ENCODE measurements at regions not wholly inside any gene's neighbourhood (a gene's known extent, or its start where the extent isn't known, plus 50 kb on each side); places are given as distances from the start of the nearest gene placed in this dataset.
"Not testable (repeated sequence)": the region's sequence is repeated elsewhere in the genome, so short reads cannot be mapped to it uniquely, and the experiment has no call there.

DNA sequence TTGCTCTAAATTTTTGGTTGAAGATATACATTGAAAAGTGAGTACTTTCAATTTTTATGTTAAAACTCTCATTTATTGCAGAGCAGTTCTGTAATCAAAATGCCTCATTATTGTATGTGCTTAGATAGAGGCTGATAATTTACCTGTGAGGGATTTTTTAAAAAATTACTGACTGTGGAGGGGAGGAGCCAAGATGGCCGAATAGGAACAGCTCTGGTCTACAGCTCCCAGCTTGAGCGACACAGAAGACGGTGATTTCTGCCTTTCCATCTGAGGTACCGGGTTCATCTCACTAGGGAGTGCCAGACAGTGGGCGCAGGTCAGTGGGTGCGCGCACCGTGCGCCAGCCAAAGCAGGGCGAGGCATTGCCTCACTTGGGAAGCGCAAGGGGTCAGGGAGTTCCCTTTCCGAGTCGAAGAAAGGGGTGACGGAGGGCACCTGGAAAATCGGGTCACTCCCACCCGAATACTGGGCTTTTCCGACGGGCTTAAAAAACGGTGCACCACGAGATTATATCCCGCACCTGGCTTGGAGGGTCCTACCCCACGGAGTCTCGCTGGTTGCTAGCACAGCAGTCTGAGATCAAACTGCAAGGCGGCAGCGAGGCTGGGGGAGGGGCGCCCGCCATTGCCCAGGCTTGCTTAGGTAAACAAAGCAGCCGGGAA is 89.4 kb downstream of the DDX11 start:
- not testable (repeated sequence) for DNase-seq

DNA sequence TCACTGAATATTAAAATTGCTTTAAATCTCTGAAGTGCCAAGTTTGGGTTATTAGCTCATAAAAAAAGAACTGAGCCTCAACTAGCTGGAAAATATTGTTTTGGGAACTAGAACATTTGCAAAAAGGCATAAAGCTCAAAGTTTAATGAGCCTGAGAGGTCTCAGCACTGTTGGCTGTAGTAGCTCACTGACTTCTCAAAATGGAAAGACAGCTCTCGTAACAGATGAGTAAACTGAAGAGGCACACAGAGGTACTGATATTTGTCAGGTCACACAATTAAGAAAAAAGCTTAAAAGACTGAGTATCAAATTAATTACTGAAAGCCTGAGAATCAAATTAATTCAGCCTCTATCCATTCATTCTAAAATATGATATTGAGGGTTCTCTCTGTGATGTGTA is 100.6 kb downstream of the DDX11 start:
- DNase-seq, result not testable (repeated sequence)

DNA sequence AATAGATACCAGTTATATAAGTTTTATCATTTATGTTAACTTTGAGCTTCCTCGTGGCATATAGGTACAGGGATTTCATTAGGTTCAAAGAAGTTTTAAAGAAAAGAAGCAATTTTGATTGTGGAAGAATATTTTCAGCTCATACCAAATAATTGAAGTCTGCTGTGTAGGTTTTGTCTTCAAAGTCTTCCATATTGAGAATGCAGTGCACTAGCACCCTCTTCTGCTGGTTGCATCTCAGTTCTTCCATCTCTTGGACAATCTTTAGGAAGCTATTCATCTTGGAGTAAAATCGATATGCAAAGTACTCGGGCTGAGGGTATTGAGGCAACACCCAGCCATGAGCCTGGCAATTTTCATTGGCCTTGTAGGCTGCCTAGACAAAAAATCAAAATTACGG is 103.9 kb downstream of the DDX11 start:
- not testable (repeated sequence) for DNase-seq

DNA sequence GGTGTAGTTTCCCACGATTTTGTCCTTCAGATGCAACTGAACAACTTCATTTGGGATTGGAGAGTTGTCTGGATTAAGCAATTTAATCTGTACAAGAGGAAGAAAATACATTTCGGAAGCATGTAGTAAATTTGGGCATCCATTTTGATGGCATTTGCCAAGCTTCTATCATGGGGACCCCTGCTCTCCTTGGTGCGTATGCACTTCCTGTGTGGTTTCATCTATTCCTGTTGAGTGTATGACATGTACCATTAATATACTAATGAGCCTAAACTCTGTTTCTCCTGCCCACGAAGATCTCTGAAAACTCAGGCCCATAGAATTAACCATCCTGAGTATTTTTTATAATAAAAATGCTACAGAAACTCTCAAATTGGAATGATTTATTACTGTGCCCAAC is 105.2 kb downstream of the DDX11 start:
- DNase-seq, result not testable (repeated sequence)

DNA sequence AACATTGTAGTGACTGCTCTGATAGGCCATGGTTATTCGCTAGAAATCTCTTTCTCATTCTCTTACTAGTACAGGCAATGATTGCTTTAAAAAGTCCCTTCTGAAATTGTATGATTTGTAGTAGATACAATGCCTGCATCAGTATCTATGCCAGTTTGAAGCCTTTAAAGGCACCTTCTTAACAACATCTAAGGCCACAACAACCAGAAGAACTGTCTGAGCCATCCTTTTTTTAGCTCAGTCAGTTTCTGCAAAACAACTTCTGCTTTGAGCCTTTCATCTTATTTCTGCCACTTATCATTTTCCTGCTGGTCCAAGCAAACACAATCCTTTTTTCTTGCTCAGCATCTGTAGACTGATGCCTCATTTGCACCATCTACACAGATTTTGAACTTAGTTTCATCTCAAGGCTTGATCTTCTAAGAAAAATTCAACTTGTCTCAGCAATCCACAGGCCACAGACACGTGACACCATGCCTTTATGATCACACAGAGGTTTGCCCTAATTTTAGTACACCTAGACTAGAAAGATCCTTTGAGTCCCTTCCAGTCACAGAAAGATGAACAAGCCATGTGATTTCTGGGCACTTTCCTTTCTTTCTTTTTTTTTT is 106.1 kb downstream of the DDX11 start:
- DNase-seq, result not testable (repeated sequence)

DNA sequence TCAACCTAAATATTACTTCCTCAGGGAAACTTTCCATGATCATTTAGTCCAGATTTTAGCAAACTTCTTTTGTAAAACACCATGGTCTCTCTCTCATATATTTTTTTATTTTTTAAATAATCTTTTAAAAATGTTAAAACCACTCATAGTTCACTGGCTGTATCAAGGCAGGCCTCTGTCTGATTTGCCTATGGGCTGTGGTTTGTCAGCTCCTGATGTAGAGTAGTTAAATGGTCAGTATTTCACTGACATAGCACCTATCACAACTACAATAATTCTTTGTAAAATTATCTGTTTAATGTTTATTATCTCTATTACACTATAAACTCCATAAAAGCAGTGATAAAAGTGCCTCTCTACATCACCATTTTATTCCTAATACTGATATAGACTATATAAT is 108.9 kb downstream of the DDX11 start:
- DNase-seq, result not testable (repeated sequence)

DNA sequence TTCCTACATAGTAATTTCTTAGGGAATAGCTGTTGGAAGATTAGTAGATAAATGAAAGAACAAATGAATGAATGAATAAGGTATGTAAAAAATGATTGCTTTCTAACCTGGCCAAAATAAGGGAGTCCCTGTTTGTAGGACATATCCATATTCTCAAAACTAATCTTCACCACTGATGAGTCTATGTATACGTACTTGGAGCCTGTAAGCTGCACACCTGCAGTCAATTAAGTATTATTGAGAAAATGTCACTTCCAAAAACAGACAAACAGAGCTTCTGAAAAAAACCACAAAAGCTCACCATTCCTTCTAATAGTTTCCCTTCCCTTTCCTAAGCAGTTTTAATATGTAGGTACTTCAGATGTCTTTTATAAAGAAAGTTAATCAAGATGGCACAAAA is 109.4 kb downstream of the DDX11 start:
- DNase-seq, result not testable (repeated sequence)

DNA sequence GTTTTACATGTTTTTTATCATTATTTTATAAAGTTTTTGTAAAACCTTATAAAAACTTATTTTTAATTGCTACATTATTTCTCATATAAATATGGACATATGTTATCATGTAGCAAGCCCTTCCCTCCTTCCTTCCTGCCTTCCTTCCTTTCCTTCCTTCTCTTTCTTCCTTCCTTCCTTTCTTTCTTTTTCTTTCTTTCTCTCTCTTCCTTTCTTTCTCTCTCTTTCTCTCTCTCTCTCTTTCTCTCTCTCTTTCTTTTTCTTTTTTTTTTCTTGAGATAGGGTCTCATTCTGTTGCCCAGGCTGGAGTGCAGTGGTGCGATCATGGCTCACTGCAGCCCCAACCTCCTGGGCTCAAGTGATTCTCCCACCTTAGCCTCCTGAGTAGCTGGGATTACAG is 110.2 kb downstream of the DDX11 start:
- DNase-seq, result not testable (repeated sequence)

DNA sequence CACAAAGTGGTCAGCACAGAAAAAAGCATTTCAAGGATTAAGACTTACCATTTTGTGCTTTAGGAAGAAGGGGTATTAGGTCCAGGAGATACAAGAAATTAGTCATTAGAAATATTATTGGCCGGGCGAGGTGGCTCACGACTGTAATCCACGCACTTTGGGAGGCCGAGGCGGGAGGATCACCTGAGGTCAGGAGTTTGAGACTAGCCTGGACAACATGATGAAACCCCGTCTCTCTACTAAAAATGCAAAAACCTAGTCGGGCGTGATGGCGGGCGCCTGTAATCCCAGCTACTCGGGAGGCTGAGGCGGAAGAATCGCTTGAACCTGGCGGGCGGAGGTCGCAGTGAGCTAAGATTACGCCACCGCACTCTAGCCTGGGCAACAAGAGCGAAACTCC is 111.0 kb downstream of the DDX11 start:
- not testable (repeated sequence) for DNase-seq

DNA sequence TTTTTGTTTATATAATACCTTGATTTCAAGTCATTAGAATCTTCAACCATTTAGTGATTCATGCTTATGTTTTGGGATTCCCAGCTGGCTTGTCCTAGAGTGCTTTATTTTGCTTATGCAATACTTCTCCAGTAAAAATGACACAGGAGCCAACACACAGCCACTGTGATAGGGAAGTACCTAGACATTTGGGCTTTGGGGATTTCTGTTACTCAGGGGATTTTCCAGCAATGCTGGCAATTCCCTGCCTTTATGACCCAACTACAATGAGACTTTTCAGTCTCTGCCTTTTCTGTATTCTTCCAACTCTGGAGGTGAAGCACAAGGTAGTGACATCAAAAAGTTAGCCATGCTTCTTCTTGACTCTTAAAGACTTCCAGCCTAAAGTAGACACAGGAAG is 119.0 kb downstream of the DDX11 start:
- DNase-seq, result not testable (repeated sequence)

DNA sequence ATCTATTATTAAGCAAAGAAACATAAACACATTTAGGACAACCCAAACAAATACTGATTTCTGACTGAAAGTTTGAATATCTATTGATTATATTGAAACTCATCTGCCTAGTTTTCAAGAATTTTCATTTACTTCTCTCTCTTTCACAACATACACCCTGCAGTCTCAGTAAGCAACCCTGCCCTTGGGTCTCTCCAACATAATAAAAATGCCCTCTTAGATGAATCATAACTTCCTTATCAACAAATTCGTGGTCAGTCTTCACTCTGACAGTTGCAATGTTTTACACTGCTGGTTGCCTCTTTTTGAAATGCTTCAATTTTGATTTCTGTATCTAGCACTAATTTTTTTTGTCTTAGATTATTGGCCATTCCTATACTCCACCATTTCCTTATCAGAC is 122.0 kb downstream of the DDX11 start:
- DNase-seq, result not testable (repeated sequence)

DNA sequence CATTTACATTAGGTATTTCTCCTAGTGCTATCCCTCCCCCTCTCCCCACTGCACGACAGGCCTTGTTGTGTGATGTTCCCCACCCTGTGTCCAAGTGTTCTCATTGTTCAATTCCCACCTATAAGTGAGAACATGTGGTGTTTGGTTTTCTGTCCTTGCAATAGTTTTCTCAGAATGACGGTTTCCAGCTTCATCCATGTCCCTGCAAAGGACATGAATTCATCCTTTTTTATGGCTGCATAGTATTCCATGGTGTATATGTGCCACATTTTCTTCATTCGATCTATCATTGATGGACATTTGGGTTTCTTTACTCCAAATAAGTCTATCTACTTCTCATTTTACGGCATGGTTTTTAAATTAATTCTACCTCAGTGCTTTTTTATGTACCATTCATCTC is 125.8 kb downstream of the DDX11 start:
- DNase-seq, result not testable (repeated sequence)

DNA sequence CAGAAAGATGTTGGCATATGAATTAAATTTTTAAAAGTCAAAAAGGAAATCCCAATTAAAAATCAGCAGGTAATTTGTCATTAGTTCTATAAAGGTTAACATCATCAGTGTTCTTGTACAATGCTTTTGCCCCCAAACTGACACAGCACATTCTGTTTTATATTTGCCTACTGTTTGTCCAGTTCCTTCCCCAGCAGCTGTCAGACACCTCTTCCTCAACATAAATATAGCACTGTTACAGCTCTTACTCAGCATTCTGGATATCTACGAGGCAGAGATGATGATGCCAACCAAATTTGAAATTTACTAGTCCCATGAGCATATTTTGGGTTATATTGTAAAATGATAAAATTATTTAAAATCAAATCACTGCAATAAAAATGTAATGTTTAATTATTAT is 124.6 kb downstream of the SINHCAF start:
- no peak for DNase-seq

DNA sequence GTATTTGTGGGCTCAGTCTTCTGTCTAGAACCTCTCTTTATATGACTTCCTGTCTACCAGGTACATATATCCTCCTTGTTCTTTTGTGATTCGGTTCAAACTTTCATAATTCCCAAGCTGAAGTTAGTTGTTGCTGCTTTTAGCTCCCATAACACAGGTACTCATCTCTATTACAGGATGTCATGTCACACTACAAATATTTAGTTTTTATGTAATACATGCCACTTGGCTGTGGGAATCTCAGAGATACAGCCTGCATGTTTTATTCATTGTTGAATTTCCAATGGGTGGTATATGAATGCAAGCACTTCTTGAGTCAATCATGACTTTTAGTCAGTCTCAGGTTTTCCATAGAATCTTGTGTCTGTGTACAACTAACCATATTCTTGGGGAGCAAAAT is 122.7 kb downstream of the SINHCAF start:
- no peak for DNase-seq

DNA sequence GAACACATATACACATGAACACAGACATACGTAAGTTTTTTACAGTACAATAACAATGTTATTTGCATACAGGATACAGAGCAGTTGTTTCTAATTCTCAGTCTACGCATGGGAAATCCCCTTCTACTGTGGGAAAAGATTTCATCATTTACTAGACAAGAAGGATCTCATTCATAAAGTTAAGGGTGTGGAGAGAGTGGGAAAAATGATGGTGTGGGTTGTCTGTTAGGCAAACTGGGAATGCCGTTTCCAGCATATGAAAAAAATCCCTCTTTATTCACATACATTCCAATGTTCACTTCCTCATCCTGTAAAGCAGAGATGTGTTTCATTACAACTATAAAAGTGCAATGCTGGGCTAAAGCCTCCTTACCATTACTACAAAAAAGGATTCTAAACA is 120.9 kb downstream of the SINHCAF start:
- no peak for DNase-seq

DNA sequence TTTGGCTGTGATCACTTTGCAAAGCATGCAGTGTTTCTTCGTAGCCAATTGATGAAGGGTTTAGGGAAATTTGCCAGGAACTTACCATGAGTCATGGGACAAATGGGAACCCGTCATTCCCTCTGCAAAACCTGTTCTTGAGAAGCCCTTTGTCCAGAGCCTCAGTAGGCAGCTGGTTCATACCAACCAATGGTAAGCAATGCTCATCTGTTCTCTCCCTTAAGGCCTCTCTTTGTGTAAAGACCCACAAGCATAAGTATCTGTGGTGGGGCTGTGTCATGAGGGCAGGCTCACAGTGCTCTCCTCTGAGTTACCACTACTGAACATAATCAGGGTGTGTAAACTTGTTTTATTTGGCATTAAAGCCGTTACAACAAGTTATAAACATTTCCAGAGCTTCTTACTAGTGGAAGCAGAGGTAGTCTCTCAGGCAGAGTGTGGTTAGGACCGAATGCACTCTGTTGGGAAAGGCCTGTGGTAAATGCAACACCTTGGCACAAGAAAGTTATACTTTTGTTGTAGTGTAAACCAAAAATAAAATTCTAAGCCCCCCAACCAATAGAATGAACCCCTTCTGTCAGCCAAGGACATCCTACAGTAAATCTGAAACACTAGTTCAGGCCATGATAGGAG is 119.8 kb downstream of the SINHCAF start:
- DNase-seq, result no peak

DNA sequence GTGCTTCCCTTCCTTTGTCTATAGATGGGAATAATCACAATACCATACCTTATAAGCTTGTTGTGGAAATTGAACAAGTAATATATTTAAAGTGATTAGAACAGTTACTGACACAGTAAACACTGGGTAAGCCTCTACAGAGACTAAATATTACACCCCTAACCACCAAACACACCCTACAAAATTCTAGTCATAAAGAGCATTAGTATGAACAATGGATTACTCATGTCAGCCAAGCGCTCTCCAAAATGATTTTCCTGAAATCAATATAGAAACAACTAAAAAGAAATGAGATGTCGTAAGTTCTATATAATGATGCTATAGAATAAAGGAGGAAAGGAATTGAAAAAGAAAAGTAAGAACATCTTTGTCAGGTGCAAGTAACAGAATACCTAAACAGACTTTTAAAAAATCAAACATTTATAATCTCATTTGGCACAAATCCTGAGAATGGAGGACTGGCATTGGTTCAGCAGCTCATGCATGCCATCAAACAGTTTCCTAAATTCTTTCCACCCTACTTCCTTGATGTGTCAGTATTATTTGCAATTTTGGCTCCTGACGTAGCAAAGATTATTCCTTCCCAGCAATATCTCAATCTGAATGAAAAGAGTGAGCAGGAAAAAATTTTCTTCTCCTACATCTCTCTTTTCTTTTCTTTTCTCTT is 118.0 kb downstream of the SINHCAF start:
- no peak for DNase-seq

DNA sequence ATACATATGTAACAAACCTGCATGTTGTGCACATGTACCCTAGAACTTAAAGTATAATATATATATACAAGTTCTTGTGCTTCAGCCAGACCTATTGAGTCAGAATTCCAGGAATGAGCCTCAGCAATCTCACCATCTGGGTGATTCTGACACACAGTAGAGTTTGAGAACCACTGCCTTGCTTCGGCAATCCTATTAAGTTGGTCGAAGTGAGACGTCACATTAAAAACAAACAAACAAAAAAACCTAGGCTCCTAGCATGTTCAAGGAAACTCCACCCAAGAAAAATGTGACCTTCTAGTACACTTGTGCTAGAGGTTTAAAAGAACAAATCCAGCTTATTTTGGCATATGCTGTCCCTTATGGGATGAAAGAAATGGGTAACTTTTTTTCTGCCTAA is 115.8 kb downstream of the SINHCAF start:
- no peak for DNase-seq

DNA sequence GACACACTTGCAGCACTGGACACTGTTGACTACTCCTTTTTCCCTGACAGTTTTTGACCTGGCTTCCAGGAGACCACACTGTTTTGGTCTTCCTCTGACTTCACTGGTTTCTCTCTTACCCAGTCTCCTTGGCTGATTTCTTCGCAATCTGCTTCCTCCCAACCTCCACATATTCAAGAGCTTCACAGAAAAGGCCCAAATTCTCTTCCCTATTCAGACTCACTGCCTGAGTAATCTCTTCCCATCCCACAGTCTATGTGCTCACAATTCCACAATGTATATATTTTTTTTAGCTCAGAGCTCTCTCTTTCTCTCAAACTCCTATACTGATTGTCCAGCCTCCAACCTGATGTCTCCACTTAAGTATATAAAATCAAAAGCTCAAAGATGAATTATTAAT is 115.4 kb downstream of the SINHCAF start:
- no peak for DNase-seq

DNA sequence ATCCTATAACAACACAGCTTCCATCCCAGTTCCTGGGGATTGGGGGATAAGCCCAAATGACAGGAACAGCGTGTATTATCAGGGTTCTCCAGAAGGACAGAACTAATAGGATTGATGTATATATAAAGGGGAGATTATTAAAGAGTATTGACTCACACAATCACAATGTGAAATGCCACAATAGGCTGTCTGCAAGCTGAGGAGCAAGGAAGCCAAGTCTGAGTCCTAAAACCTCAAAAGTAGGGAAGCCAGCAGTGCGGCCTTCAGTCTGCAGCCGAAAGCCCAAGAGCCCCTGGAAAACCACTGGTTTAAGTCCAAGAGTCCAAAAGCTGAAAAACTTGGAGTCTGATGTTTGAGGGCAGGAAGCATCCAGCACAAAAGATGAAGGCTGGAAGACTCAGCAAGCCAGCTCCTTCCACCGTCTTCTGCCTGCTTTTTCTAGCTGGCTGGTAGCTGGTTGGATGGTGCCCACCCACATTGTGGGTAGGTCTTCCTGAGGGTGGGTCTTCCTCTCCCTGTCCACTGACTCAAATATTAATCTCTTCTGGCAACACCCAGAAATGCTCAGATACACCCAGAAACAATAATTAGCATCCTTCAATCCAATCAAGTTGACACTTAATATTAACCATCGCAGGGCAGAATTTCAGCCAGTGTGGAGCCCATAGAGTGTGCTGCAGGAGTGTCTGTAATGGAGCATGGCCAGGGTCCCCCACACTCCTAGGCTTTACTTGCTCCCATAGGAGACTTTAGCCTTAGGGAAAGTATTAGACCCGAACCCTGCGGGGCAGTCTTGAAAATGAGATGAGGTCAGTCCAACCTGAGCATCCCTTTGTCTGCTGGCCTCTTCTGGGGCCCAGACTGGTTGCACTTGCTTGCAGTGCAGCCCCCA is 111.1 kb downstream of the SINHCAF start:
- no peak for DNase-seq

DNA sequence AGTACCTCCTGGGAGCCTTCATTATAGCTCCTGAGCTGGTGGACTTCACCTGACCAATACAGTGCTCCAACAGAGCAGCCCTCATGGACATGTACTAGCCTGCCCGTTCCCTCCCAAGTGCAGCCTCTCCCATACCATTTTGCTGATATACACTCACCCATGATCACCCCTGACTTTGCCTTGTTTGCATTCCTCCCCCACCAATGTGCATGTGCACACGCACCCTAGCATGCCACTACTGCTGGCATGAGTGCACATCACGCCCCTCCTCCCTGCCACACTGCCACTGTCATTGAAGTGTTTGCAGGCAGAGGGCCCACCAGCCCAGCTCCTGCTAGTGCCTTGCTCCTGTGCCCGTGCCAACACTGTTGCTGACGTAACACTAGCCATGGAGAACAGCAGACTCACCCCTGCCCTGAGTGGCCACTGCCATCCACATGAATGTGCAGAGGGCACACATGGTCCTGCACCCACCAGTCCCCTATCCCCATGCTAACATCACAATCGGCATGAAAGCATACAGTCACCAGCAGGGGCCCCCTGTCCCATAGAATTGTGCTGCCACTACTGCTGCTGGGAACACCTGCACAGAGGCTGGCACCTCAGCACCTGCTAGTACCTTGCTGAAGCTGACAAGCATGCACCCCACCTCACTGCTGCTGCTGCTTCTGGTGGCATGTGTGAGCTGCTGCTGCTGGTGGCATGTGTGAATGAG is 110.3 kb downstream of the SINHCAF start:
- no peak for DNase-seq

DNA sequence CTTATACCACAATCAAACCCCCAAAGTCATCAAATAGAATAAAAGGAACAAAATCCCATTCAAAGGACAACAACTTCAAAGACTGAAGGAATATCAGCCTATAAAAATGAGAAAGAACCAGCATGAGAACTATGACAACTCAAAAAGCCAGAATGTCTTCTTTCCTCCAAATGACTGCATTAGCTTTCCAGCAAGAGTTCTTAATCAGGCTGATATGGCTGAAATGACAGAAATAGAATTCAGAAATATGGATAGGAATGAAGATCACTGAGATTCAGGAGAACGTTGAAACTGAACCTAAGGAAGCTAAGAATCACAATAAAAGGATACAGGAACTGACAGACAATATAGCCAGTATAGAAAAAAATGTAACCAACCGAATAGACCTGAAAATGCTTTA is 109.5 kb downstream of the SINHCAF start:
- no peak for DNase-seq
